Activated naive CD8-positive, alpha-beta T cell treated with anti-CD3 and anti-CD28 coated beads for 36 hours (primary cell): ENCODE measurements at regions not wholly inside any gene's neighbourhood (a gene's known extent, or its start where the extent isn't known, plus 50 kb on each side); places are given as distances from the start of the nearest gene placed in this dataset.

Source experiments
- DNase-seq: peaks from one replicate; pipeline ENCODE4 v3.0.0; 2021
- H3K27ac Mint-ChIP-seq: one replicate; pipeline ENCODE4 v1.8.0; 2022; ENCODE audit warnings: mild to moderate bottlenecking, moderate library complexity, mixed read lengths
- H3K27me3 Mint-ChIP-seq: one replicate; pipeline ENCODE4 v1.8.0; 2022; ENCODE audit warnings: mild to moderate bottlenecking, mixed read lengths
- H3K36me3 Mint-ChIP-seq: one replicate; pipeline ENCODE4 v1.8.0; 2021; ENCODE audit warnings: mild to moderate bottlenecking, mixed read lengths
- H3K4me1 Mint-ChIP-seq: one replicate; pipeline ENCODE4 v1.8.0; 2021; ENCODE audit warnings: mixed read lengths
- H3K4me3 Mint-ChIP-seq: one replicate; pipeline ENCODE4 v1.8.0; 2022; ENCODE audit warnings: mild to moderate bottlenecking, moderate library complexity, mixed read lengths
- H3K9me3 Mint-ChIP-seq: one replicate; pipeline ENCODE4 v1.8.0; 2022; ENCODE audit warnings: mixed read lengths

DNA sequence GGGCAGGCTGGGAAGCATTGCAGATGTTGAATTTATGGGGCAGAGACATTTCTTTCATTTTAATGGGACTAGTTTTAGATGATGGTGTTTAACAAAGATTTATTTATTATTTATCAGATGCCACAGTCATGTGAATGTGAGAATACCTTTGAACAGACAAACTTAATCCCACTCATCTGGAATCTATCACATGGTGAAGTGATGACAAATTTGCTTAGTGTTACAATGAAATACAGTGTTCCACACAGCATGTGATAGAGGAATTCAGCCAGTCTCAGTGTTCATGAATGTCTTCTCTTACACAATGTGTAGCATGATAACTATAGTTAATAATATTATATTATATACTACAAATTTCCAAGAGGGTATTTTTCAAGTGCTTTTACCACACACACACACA is 1361.7 kb upstream of the B3GALT2 start:
- no peak overlapping the region for H3K27ac Mint-ChIP-seq
- peaks cover under 1% of the 10 kb centered on the region for H3K9me3 Mint-ChIP-seq
- H3K4me1 Mint-ChIP-seq, result no peaks in the 10 kb centered on the region

GRCh38 chr1:194544012-194544411 is 1357.6 kb upstream of the B3GALT2 start:
- Mint-ChIP-seq H3K4me1 (no peaks in the 10 kb centered on the region), H3K9me3 (peaks cover 6% of the 10 kb centered on the region), H3K4me3 (no peak overlapping the region), H3K36me3 (no peaks in the 10 kb centered on the region), H3K27me3 (no peaks in the 10 kb centered on the region), H3K27ac (no peak overlapping the region)
- DNase-seq, result no peak

More for the DNA sequence above, 1361.7 kb upstream of the B3GALT2 start:
- no peaks in the 10 kb centered on the region for H3K36me3 Mint-ChIP-seq
- H3K4me3 Mint-ChIP-seq, result no peak overlapping the region
- no peaks in the 10 kb centered on the region for H3K27me3 Mint-ChIP-seq
- no peak for DNase-seq

DNA sequence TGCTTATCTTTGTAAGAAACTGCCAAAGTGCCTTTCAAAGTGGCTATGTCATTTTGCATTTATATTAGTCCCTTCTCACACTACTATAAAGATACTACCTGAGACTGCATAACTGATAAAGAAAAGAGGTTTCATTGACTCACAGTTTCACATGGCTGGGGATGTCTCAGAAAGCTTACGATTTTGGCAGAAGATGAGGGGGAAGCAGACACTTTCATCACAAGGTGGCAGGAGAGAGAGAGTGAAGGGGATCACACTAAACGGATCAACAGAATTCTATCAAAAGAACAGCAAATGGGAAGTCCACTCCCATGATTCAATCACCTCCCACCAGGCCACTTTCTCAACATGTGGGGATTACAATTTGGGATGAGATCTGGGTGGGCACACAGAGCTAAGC is 1352.0 kb upstream of the B3GALT2 start:
- H3K27ac Mint-ChIP-seq, result no peak overlapping the region
- H3K4me3 Mint-ChIP-seq, result no peak overlapping the region
- peaks cover 4% of the 10 kb centered on the region for H3K27me3 Mint-ChIP-seq
- DNase-seq, result no peak
- no peaks in the 10 kb centered on the region for H3K36me3 Mint-ChIP-seq
- H3K9me3 Mint-ChIP-seq, result peaks cover 6% of the 10 kb centered on the region
- H3K4me1 Mint-ChIP-seq, result no peaks in the 10 kb centered on the region

GRCh38 chr1:194537521-194537920 is 1351.1 kb upstream of the B3GALT2 start:
- peaks cover 3% of the 10 kb centered on the region for H3K9me3 Mint-ChIP-seq
- H3K27ac Mint-ChIP-seq, result no peak overlapping the region
- no peak for DNase-seq
- H3K27me3 Mint-ChIP-seq, result peaks cover 4% of the 10 kb centered on the region
- H3K4me3 Mint-ChIP-seq, result no peak overlapping the region
- H3K4me1 Mint-ChIP-seq, result no peaks in the 10 kb centered on the region
- no peaks in the 10 kb centered on the region for H3K36me3 Mint-ChIP-seq

- no peak for DNase-seq
- Mint-ChIP-seq H3K27me3 (peaks cover 4% of the 10 kb centered on the region), H3K4me1 (no peaks in the 10 kb centered on the region), H3K9me3 (no peaks in the 10 kb centered on the region), H3K27ac (no peak overlapping the region), H3K36me3 (no peaks in the 10 kb centered on the region), H3K4me3 (no peak overlapping the region)
Measured at GRCh38 chr1:194535369-194535768, 1349.0 kb upstream of the B3GALT2 start.

GRCh38 chr1:194534784-194535183 is 1348.4 kb upstream of the B3GALT2 start:
- Mint-ChIP-seq H3K4me1 (no peaks in the 10 kb centered on the region), H3K9me3 (no peaks in the 10 kb centered on the region), H3K36me3 (no peaks in the 10 kb centered on the region), H3K27me3 (peaks cover 4% of the 10 kb centered on the region), H3K27ac (no peak overlapping the region), H3K4me3 (no peak overlapping the region)
- DNase-seq, result no peak

DNA sequence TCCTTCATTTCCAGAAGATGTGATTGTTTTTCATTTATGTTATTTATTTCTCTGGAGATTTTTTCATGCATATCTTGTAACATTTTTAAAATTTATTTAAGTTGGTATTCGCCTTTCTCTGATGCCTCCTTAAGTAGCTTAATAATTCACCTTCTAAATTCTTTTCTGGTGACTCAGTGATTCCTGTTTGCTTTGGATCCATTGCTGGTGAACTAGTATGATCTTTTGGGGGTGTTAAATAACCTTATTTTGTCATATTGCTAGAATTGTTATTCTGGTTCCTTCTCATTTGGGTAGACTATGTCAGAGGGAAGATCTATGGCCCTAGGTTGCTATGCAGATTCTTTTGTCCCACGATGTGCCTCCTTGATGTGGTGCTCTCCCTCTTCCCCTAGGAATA is 1347.2 kb upstream of the B3GALT2 start:
- Mint-ChIP-seq H3K27ac (no peak overlapping the region), H3K9me3 (no peaks in the 10 kb centered on the region), H3K4me3 (no peak overlapping the region), H3K27me3 (peaks cover 4% of the 10 kb centered on the region), H3K36me3 (no peaks in the 10 kb centered on the region), H3K4me1 (no peaks in the 10 kb centered on the region)
- DNase-seq, result no peak

GRCh38 chr1:194517567-194517966 is 1331.2 kb upstream of the B3GALT2 start:
- no peak overlapping the region for H3K27ac Mint-ChIP-seq
- DNase-seq, result no peak
- H3K27me3 Mint-ChIP-seq, result no peaks in the 10 kb centered on the region
- no peaks in the 10 kb centered on the region for H3K36me3 Mint-ChIP-seq
- H3K4me3 Mint-ChIP-seq, result no peak overlapping the region
- no peaks in the 10 kb centered on the region for H3K9me3 Mint-ChIP-seq
- no peaks in the 10 kb centered on the region for H3K4me1 Mint-ChIP-seq

DNA sequence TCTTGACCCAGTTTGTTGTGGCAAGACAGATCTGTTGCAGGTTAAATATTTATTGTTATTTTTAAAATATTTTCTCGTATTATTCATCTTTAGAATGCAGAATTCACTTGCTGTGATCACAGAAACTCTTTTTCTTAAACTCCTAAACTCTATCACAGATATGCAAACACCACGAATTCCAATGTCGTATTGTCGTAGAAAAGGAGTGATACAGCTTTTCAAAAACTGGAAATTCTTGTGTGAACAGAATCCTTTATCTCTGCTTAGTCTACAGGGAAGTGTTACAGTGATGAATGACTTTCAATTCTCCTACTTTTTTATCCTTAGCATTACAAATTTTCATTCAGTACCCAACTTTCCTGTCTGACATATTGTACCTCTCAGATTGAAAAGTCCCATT is 1329.5 kb upstream of the B3GALT2 start:
- Mint-ChIP-seq H3K27me3 (no peaks in the 10 kb centered on the region), H3K27ac (no peak overlapping the region), H3K36me3 (no peaks in the 10 kb centered on the region), H3K9me3 (no peaks in the 10 kb centered on the region), H3K4me1 (no peaks in the 10 kb centered on the region), H3K4me3 (no peak overlapping the region)
- no peak for DNase-seq

GRCh38 chr1:194512957-194513356 is 1326.5 kb upstream of the B3GALT2 start:
- Mint-ChIP-seq H3K27ac (no peak overlapping the region), H3K4me1 (no peaks in the 10 kb centered on the region), H3K9me3 (peaks cover 3% of the 10 kb centered on the region), H3K4me3 (no peak overlapping the region), H3K27me3 (no peaks in the 10 kb centered on the region), H3K36me3 (no peaks in the 10 kb centered on the region)
- DNase-seq, result no peak

DNA sequence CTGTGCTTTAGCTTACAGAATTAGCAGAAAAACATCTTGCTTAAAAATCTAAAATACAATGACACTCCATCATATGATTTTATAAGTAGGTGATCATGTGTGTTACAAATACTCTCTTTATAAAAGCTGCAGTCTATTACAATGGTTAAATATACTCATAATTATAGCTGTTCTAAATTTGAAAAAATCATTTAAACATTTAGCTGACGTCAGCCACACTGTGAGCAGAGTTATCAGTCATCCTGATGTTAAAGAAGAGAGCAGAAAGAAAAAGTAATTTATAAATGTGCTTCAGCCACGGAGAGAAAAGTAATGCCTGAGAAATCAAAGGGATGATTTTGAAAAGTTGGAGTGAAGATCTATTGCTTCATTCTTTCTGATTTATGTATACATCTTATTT is 1325.9 kb upstream of the B3GALT2 start:
- Mint-ChIP-seq H3K4me1 (no peaks in the 10 kb centered on the region), H3K27ac (no peak overlapping the region), H3K4me3 (no peak overlapping the region), H3K36me3 (no peaks in the 10 kb centered on the region), H3K27me3 (no peaks in the 10 kb centered on the region), H3K9me3 (peaks cover 3% of the 10 kb centered on the region)
- DNase-seq, result no peak

GRCh38 chr1:194503209-194503608 is 1316.8 kb upstream of the B3GALT2 start:
- Mint-ChIP-seq H3K27ac (no peak overlapping the region), H3K4me3 (no peak overlapping the region), H3K9me3 (no peaks in the 10 kb centered on the region), H3K4me1 (no peaks in the 10 kb centered on the region), H3K27me3 (peaks cover 3% of the 10 kb centered on the region), H3K36me3 (no peaks in the 10 kb centered on the region)
- DNase-seq, result no peak

DNA sequence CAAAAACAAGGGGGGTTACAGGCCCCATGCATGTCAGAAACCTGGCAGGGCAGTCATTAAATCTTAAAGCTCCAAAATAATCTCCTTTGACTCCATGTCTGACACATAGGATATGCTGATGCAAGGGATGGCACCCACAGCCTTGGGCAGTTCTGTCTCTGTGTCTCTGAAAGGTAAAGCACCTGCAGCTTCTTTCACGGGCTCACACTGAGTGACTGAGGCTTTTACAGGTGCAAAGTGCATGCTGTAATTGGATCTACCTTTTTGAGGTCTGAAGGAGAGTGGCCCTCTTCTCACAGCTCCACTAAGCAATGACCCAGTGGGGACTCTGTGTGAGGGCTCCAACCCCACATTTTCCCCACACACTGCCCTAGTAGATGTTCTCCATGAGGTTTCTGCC is 1309.0 kb upstream of the B3GALT2 start:
- Mint-ChIP-seq H3K36me3 (no peaks in the 10 kb centered on the region), H3K27me3 (peaks cover 3% of the 10 kb centered on the region), H3K27ac (no peak overlapping the region), H3K9me3 (peaks cover 4% of the 10 kb centered on the region), H3K4me3 (no peak overlapping the region), H3K4me1 (no peaks in the 10 kb centered on the region)
- DNase-seq, result no peak

DNA sequence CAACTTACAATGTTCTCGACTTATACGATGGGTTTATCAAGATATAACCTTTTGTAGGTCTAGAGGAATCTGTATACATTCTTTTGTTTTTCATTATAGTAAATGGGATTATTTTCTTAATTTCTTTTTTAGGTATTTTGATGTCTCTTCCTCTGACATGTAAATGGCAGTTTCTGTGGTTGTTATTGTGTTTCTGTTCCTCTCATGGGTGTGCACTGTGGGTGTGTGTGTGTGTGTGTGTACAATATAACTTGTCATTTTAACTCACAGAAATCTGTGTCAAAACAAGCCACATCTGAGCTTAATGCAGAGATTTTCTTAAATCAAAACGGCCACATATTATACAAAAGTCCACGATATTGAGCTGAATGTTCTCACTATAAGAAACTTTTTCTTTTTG is 1300.8 kb upstream of the B3GALT2 start:
- H3K9me3 Mint-ChIP-seq, result no peaks in the 10 kb centered on the region
- no peak for DNase-seq
- no peak overlapping the region for H3K27ac Mint-ChIP-seq
- no peaks in the 10 kb centered on the region for H3K4me1 Mint-ChIP-seq
- peaks cover 3% of the 10 kb centered on the region for H3K27me3 Mint-ChIP-seq
- H3K4me3 Mint-ChIP-seq, result no peak overlapping the region
- H3K36me3 Mint-ChIP-seq, result no peaks in the 10 kb centered on the region

DNA sequence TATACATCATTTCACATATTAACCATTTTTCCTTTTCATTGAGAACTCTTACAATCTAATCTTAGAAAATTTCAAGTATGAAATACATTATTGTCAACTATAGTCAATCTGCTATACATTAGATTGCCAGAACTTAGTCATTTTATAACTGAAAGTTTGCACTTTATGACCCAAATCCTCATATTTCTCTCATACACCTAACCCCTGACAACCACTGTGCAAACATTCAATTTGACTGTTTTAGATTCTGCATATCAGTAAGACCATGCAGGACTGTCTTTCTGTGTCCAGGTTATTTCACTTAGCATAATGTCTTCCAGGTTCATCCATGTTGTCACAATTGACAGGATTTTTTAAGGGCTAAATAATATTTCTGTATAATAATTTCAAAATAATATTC is 1299.0 kb upstream of the B3GALT2 start:
- H3K27me3 Mint-ChIP-seq, result peaks cover 3% of the 10 kb centered on the region
- no peaks in the 10 kb centered on the region for H3K4me1 Mint-ChIP-seq
- DNase-seq, result no peak
- no peaks in the 10 kb centered on the region for H3K36me3 Mint-ChIP-seq
- no peak overlapping the region for H3K4me3 Mint-ChIP-seq
- no peak overlapping the region for H3K27ac Mint-ChIP-seq
- no peaks in the 10 kb centered on the region for H3K9me3 Mint-ChIP-seq

DNA sequence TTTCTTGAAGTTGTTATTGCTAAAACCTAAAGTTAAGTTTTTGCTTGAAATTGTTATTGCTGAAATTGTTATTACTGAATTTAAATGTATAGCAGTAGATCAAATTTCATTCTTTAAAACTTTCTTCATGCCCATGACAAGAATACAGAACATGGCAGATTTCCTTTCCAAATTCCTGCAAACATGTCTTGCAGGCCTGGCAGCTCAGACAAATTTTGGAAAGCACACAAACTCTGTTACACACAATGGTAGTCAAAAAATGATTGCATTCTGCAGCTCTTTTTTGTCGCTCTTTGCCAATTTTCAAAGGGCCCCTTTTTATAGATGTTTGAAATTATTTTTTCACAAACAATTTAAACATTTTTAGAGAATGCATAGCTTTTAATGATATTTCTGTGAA is 1292.3 kb upstream of the B3GALT2 start:
- Mint-ChIP-seq H3K27ac (no peak overlapping the region), H3K4me3 (no peak overlapping the region), H3K27me3 (peaks cover 3% of the 10 kb centered on the region), H3K4me1 (no peaks in the 10 kb centered on the region), H3K36me3 (no peaks in the 10 kb centered on the region), H3K9me3 (no peaks in the 10 kb centered on the region)
- no peak for DNase-seq

DNA sequence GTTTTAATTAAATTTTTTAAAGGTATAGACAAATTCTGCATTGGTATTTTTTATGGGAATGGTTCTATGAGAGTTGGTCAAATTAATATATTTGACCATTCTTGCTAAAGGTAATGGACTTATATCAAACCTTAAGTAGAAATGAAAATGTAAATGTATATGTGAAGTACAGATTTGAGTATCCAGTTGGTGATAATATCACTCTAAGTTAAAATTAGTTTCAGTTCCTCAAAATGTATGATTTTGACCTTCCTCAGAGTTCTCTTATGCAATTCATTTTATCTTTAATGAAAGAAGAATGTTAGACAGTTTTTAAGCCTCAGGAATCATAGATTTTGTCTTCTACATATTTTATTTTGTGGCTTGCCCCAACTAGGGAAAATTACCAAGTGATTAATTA is 1291.5 kb upstream of the B3GALT2 start:
- H3K36me3 Mint-ChIP-seq, result no peaks in the 10 kb centered on the region
- no peak overlapping the region for H3K4me3 Mint-ChIP-seq
- no peak overlapping the region for H3K27ac Mint-ChIP-seq
- peaks cover under 1% of the 10 kb centered on the region for H3K27me3 Mint-ChIP-seq
- no peaks in the 10 kb centered on the region for H3K9me3 Mint-ChIP-seq
- no peak for DNase-seq
- H3K4me1 Mint-ChIP-seq, result no peaks in the 10 kb centered on the region
